ENCODE measurements at regions not wholly inside any gene's neighbourhood (a gene's known extent, or its start where the extent isn't known, plus 50 kb on each side); places are given as distances from the start of the nearest gene placed in this dataset.

DNA sequence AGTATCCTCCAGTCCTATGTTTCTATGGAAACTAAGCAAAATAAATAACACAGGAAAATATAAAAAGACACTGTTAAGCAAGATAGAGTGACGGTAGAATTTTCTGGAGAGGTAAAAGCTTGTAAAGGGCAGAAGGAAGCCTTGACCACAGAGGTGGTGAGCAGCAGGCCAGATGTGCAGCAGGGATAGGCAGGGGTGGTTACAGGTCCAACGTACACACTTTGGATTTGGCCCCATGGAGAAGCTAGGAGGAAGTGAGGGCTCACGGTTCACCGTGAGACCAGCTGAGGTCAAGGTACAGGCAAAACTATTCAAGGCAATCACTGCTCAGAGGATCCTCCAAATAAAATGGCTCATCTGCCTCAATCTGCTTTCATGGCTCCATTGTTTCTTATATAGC lies 242.8 kb downstream of the B3GLCT start:
- no peak for DNase-seq

DNA sequence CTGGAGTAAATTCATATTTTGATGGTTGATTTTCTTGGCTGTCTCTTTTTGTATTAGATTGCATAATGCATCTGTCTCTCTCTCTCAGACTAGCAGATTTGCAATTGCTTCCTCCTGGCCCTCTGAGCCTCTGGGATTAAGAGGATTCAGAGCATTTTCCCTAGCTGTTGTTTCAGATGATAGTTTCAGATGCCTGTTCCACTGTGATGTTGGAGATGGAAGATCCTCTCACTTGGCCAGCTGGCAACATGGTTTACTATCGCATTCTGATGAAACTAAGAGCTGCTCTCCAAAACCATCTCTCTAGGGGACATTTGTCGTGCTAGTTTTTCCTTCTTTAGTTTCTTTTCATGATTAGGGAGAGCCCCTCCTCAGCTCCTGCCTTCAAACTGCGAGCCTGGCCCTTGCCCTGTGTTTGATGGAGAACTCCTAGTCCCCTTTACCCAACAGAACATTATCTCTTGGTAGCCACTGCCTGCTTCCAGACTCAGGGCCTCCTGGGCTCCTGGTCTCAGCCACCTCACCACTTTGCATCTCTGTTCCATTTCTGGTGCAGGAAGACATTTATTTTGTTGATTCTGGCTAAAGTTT lies 244.6 kb downstream of the B3GLCT start:
- DNase-seq = no peak

DNA sequence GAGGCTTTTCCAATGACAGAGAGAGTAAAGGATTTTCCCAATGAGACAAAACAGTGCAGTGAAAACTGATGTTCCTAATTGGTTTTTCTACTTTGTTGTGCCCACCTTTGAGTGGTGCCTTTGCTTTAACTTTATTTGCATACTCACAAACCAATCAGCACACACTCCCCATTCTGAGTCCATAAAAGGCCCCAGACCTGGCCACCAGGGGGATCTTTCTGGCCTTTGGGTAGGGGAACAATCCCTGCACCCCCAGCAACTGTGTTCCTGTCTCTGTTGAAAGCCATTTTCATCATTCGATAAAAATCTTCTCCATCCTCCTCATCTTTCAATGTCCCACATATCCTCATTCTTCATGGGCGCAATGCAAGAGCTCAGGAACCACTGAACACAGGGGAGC lies 252.8 kb downstream of the B3GLCT start:
- no peak for DNase-seq

DNA sequence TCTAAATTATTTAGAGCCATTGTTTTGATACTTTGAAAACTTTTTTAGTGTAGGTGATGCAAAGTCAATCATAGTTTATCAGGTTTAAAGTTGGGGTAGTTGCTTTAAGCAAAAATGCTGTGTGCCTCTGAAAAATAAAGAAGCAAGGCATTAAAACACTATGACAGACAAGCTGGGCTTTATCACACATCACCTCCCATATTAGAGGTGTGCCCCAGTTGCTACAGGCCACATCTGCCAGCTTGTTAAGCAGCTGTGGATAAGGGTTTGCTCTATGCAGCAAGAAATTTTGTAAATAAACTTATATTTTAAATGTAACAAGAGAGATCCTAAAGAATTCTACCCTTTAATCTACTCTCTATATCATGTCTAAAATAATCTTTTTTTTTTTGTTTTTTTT lies 255.8 kb downstream of the B3GLCT start:
- no peak for DNase-seq

DNA sequence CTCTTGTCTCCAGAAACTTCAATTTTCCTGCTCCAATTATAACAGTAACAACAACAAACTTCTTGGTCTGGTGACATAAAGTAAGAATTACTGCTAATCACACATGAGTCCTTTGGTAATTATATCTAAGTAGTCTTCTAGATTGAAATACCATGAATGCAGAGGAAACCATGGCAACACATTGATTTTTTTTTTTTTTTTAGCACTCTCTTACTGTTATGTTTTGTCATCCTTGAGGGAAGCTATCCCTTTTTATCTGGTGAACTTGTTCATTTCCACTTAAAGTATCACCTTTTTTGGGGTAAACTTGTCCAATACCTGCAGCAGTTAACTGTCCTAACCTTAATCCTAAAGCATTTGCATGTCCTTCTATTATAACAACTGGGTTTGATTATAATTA lies 256.3 kb downstream of the B3GLCT start:
- DNase-seq = no peak

DNA sequence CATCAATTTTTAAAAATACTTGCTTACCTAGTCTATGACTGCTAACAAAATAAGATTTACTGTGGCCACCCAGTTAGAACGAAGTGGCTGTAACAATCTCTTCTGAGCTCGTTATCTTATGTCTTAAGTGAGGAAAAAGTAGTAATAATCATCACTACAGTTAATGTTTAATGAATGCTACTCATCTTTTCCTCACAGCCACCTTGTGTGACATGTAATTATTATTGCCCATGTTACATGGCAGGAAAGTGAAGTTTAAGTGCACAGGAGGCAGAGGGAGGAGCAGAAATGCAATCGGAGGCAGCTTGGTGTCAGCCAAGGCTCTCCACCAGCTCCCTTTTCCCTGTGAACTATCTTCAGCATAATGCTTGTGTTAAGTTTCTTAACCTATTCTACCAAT lies 260.3 kb downstream of the B3GLCT start:
- DNase-seq = no peak

DNA sequence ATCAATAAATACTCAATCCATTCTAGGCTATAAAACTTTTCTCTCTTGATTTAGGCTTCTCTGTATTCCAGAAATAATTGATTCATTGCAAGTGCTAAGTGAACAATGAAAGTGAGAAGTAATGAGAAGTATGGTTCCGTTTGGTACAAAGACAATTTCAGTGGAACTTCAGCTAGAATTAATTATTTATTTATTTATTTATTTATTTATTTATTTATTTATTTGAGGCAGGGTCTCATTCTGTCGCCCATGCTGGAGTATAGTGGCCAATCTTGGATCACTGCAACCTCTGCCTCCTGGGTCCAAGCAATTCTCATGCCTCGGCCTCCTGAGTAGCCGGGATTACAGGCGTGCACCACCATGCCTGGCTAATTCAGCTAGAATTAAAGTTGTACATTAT lies 262.1 kb downstream of the B3GLCT start:
- DNase-seq = no peak

DNA sequence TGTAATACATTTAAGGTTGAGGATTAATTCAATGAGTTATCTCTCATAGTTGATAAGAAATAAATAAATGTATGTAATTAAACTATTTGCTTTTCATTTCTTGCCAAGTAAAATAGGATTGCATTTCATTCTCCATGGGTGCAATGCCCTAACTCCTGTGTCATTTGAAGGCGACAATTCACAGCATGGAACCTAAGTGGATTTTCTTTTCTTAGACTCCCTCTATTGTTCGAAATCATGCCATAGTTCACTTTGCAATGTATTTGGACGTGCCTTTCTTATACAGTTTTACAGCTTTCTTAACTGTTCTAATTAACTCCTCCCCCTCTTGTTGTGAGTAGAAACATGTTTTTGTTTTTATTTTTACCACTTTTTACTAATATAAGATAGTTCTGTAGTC lies 263.0 kb downstream of the B3GLCT start:
- no peak for DNase-seq

DNA sequence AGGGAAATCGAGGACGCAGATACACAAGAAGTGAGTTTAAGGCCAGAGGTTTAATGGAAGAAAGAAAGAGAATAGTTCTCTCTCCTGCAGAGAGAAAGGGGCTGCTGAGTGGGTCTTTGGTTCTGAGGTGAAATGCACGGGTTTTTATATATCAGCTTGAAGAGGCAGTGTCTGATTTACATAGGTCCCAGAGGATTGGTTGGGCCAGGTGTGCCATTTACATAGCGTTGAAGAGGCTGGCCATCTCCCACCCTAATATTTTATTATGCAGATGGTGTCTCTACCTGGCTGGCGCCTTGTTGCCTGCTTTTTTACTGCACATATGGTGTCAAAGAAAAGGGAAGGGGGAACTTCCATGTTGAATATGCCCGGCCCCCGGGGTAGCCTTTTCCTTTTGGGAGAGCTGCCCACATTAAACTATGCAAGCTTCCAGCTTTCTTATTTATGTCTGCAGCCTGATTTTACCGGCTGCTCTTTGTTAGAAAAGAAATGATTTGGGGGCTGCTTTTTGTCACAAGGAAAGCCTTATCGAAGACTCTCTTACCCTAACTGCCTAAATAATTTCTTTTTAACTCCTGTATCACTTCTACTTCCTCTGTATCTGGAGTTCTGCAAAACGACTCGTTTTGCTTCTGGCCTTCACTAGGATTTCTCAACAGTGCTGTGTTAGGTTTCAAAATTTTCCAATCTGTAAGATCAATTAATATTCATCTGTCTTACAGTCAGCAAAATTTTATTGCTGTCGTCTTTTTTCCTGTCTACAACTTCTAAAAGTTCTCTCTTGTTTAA lies 268.5 kb downstream of the B3GLCT start:
- peak; percentile 6 for DNase-seq

DNA sequence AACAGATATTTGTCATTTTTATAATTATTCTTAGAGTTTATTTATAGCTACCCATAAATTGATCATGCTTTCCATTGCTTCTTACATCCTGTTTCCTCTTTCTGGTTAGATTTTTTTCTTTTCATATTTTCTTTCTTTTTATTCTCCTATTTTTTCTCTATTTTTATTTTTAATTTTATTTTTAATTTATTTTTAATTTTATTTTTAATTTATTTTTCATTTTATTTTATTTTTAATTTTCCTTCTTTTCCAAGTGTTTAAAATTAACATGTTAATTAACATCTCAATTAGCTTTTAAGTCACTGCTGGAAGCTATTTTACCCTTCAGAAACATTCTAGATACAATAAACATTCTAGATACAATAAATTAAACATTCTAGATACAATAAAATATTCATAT lies 269.6 kb downstream of the B3GLCT start:
- no peak for DNase-seq

DNA sequence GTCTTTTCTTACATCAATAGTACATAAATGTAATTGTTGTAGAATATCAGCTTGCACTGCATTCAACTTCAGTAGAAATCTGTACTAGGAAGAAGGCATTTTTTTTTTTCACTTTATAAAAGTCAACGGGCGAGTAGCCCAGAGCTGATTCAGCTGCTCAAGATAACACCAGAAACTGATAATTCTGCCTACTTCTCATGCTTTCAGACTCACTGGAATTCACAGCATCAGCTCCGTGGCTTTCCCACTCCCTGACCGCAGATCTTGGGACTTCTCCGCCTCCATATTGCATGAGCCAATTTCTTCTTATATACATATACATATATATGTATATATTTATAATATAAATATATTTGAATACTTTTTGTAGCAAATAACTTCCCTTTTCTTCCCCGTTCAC lies 263.1 kb upstream of the RXFP2 start:
- no peak for DNase-seq

DNA sequence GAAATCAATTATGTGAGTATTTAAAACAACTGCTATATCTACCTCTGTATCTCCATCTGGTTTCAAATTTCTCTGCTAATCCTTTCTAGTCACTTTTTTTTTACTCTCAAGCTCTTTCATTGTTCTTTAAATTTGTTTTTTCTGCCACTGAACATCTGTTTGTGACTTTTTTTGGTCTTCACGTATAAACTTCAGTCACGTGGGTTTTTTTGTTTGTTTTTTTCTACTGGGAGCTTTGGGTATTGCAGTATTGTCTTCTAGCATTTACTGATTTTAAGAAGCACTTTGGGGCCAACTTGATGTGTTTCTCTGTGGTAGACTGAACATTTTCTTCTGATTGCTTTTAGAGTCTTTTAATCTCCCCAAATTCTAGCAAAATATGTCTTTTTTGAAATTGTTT lies 262.6 kb upstream of the RXFP2 start:
- no peak for DNase-seq

DNA sequence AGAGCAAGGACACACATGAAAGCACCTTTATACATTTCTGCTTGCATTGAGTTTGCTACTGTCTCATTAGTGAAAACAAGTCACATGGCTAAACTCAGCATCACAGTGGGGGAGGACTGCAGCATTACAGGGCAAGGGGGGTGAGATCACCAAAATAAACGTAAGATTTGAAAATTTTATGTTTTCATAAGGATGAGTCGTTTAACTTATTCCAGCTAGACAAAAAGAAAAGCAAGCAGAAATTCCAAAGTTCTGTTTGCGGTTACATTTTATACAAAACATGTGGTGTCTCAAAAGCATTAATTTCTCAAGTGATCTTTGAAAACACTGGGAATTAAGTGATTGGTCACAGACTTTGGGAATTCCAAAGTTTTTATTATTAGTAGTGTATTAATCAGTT lies 261.4 kb upstream of the RXFP2 start:
- DNase-seq = no peak

DNA sequence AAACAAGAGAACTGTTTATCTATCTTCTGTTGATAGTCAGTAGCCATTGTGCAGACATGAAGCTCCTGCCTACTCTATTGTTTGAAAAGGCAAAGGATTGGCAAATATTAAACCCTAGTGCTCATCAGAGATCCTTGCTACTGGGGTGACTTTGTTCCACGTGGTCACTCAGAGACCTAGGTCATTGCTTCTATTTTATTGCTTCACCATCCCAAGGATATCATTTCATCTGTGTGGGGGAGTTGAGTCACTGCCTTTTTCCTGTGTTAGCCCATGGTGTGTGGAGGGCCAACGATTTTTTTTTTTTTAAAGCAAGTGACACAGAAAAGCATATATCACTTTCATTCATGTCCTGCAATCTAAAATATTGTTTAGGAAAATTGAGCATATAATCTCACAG lies 254.1 kb upstream of the RXFP2 start:
- DNase-seq = no peak

DNA sequence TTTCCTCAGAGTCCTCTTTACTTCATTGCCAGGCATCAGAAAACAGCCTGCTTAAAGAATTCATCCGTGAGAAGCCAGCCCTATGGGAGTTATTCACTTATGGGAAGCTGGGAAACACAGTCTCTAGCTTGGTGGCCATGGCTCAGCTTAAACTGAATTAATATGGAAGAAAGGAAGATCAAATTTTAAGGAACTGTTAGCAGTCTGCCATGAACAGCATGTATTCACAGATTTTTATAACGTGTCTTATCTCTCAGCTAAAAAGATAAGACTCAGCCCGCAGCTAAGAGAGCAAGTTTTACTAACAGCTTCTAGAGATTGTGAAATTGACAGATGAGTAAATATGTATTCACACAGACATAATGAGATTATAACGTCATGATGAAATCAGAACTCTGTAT lies 253.7 kb upstream of the RXFP2 start:
- no peak for DNase-seq

DNA sequence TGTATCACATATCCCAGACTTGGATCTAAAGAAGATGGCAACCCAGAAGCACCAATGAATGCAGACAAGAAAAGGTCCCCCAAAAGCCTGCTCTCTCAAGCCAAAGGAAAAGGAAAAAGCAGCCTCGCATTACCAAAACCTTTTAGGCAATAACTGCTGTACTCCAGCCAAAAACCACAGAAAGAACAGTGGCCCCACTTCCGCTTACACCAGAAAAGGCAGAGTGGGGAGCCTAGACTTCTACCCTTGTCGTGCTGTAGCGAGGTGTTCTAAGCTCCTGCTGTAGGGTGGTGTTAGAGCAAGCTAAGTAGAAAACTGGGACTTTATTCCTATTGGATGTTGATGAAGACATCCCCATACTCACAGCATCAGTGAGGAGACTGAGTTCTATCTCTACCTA lies 244.0 kb upstream of the RXFP2 start:
- DNase-seq = no peak

DNA sequence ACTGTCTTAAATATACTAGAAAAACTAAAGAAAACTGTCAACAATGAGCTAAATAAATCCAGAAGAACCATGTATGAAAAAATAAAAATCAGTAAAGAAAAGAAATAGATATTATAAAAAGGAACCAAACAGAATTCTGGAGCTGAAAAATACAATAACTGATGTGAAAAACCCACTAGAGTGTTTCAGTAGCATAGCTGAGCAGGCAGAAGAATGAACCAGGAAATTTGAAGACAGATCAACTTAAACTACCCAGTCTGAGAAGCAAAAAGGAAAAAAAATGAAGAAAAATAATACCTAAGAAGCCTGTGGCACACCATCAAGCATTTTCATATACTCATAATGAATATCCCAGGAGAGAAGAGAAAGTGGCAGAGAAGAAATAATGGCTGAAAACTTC lies 240.1 kb upstream of the RXFP2 start:
- DNase-seq = no peak

DNA sequence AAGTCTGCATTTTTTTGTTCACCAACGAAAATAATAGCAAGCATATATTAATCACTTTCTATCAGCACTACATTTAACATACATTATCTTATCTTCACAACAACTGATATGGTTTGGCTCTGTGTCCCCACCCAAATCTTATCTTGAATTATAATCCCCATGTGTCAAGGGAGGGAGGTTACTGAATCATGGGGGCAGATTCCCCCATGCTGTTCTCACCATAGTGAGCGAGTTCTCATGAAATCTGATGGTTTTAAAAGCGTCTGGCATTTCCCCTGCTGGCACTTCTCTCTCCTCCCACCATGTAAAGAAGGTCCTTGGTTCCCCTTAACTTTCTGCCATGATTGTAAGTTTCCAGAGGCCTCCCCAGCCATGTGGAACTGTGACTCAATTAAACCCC lies 235.7 kb upstream of the RXFP2 start:
- no peak for DNase-seq

DNA sequence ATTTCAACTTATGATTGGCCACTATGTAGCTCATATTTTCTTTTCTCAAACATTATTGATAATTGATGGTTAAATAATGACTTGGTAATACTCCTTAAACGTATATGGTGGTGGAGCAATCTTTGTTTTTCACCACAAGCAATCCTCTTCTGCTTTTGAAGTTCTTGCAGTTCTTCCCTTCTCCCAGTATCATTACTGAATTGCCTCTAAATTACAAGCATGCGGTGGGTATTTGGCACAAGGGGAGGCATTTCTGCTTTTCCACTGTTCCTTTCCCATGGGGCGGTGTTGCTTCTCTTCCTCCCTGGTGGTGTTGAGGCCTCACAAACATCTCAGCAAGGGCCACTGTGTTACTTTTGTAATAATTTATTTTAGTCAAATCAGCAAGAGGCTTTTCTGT lies 234.4 kb upstream of the RXFP2 start:
- no peak for DNase-seq

DNA sequence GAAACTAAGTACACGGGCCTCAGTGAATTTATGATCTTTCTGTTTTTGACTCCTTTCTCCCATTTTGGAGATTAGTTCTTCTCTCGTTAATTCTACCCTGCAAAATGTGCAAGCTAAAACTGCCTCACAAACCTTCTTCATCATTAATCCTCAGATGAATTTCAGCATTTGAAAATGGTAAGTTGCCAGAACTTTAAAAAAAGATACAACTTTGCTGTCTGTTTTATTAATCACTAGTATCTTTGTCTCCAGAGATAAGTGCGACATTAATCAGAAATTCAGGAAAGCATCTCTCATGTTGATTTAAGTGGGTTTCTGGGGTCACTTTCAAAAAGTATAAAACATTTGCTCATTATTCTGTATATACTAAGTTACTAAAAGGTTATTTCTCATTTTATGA lies 227.0 kb upstream of the RXFP2 start:
- no peak for DNase-seq

DNA sequence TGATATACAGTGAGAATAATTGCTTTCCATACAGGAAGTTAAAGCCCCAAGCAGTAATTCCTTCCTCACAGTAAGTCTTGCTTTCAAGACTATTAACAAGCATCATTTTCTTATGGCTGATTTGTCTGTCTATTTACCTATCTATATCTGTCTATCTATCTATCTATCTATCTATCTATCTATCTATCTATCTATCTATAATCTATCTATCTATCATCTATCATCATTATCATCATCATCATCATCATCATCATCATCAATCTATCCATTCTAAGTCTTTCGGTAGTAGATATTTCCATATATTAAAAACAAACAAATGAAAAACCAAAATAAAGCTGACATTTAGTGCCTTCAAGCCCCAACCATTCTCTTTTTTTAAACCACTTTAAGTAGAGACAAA lies 224.4 kb upstream of the RXFP2 start:
- DNase-seq = no peak

DNA sequence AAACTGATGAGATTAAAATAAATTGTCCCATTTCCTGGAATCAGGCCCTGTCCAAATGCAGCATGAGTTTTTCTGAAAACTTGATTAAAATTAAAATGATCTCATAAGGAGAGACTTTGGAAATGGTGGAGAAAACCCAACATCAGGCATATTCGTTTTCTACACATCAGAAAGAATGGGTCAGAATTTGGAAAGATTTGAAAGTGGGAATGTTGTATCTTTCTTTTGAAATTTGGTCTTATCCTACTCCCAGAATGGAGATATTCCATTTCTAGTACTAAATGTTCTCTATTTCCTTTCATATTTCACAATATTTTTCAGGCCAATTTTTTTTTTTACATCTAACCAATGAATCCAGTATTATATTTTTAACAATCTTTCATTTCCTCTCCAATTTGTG lies 223.9 kb upstream of the RXFP2 start:
- DNase-seq = no peak

DNA sequence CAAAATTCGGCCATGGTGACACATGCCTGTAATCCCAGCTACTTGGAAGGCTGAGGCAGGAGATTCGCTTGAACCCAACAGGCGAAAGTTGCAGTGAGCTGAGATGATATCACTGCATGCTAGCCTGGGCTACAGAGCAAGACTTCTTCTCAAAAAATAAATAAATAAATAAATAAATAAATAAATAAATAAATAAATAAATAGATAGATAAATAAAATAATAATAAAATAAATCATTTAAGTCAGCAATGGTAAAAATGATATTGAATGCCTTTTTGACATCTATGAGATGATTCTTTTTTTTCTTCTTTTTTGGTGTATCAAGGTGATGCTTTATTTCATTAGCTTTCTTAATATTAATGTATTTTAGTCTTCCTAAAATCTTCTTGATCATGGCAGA lies 221.7 kb upstream of the RXFP2 start:
- no peak for DNase-seq

DNA sequence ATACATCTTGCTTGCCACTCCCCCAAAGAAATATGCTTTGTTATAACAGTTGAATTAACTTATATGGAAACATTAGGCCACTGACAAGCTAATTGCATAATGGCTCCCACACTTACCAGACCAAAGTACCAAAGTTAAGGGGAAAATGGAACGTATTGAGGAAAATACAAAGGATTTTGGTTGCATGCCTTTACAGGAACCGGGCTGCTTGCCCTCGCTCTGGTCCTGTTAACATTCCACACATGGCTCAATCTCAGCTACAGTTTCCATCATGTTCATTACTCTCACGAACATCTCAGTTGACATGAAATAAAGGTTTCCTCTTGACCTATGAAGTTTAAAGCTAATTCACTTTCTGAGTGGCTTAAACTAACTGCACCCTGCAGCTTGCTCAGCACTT lies 220.7 kb upstream of the RXFP2 start:
- DNase-seq = no peak

DNA sequence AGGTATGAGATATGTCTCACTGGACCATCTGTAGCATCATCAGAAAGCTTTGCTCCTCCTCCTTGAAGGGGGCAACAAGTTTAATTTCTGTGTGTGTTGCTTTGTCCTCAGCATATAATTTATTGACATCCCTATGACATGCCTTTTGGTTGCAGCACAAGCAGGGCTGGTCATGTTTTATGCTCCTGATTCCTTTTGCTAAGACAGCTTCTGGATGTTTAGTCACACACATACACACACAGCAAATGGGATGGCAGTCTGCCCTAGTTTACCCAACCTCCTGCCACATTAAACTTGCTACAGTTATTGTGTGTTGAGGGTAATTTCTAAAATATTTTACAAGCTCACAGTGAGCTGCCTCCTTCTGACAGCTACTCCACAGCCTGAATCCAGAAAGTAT lies 217.9 kb upstream of the RXFP2 start:
- no peak for DNase-seq
